ENCODE measurements at regions not wholly inside any gene's neighbourhood (a gene's known extent, or its start where the extent isn't known, plus 50 kb on each side); places are given as distances from the start of the nearest gene placed in this dataset.

- intact Hi-C loops (cut with micrococcal nuclease; ENCODE audit: unreplicated experiment) = no loop called here
- H3K27ac ChIP-seq (ENCODE audit: extremely low read length, insufficient read depth, low read length) = no peak overlapping the region
- 0% methylated on average over 4 of the region's 4 CpGs for WGBS (ENCODE audit: low lambda C conversion rate)
- H2AFZ ChIP-seq (ENCODE audit: low read length) = no peak overlapping the region
- H4K20me1 ChIP-seq (ENCODE audit: insufficient read depth, low read length) = no peaks in the 10 kb centered on the region
- ChIA-PET POLR2A (no interaction called here), CTCF (ENCODE audit: low intra/inter-chr PET ratio, low total read pairs) (no interaction called here)
- H3K79me2 ChIP-seq (ENCODE audit: insufficient read depth, low read length) = no peaks in the 10 kb centered on the region
- ATAC-seq (no peak), DNase-seq (ENCODE audit: low spot score) (no peak), FAIRE-seq (no peak)
- H3K4me1 ChIP-seq (ENCODE audit: insufficient read depth, low read length) = no peaks in the 10 kb centered on the region
- in situ Hi-C loops (cut with HindIII; ENCODE audit: extremely low pct_ligation_motif_present, low pct_unique_long_range_greater_than_20kb) = no loop called here
- BruUV-seq (replicated peaks) = no TSS peak
- H3K4me2 ChIP-seq (ENCODE audit: low read depth, low read length) = no peak overlapping the region
- H3K27me3 ChIP-seq (ENCODE audit: control insufficient read depth in 1 of 2, insufficient read depth in 2 of 2, low read length in 2 of 2) = no peaks in the 10 kb centered on the region; a peak in 1 of 5 replicates
- H3K4me3 ChIP-seq (replicated peaks in 1 of 3; ENCODE audit: insufficient read depth in 1 of 3, low read depth in 2 of 3, low read length in 3 of 3) = no peak overlapping the region
- H3K36me3 ChIP-seq (replicated peaks in 1 of 2; ENCODE audit: control insufficient read depth in 1 of 2, insufficient read depth in 2 of 2, low read length in 2 of 2) = no peaks in the 10 kb centered on the region
- no peaks in the 10 kb centered on the region for H3K9me3 ChIP-seq (ENCODE audit: low read length)
- H3K9ac ChIP-seq (ENCODE audit: insufficient read depth, low read depth, low read length) = no peak overlapping the region
- TF ChIP-seq HBP1 (CRISPR knock-in tag; IDR thresholded peaks at IDR 0.05; ENCODE audit: low read depth) (no peak), SP4 (CRISPR knock-in tag; IDR thresholded peaks at IDR 0.05) (no peak), ZNF576 (CRISPR knock-in tag; IDR thresholded peaks at IDR 0.05) (no peak), ZBTB4 (CRISPR knock-in tag; IDR thresholded peaks at IDR 0.05; ENCODE audit: borderline replicate concordance) (no peak), PREB (CRISPR knock-in tag; IDR thresholded peaks at IDR 0.05) (no peak), HNRNPK (IDR thresholded peaks at IDR 0.05; ENCODE audit: low read depth, low read length, poor library complexity, severe bottlenecking) (no peak), NR3C1 (CRISPR knock-in tag; IDR thresholded peaks at IDR 0.05) (no peak), ZBTB7A (CRISPR knock-in tag; IDR thresholded peaks at IDR 0.05) (no peak), ZNF33B (CRISPR knock-in tag; IDR thresholded peaks at IDR 0.05) (no peak), CREB3 (CRISPR knock-in tag; IDR thresholded peaks at IDR 0.05) (no peak), ZNF512 (CRISPR knock-in tag; IDR thresholded peaks at IDR 0.05) (no peak), ZHX1 (CRISPR knock-in tag; IDR thresholded peaks at IDR 0.05; ENCODE audit: low read depth) (no peak)
Observed at GRCh38 chr13:52955472-52955874, 73.1 kb upstream of the OLFM4 start.

Data from HepG2 (cell line).